ENCODE measurements at regions not wholly inside any gene's neighbourhood (a gene's known extent, or its start where the extent isn't known, plus 50 kb on each side); places are given as distances from the start of the nearest gene placed in this dataset.

- H4K20me1 ChIP-seq (ENCODE audit: insufficient read depth, poor library complexity, severe bottlenecking), result no peaks in the 10 kb centered on the region
- H3K4me1 ChIP-seq (ENCODE audit: insufficient read depth), result no peaks in the 10 kb centered on the region
- 73% methylated on average over 2 of the region's 2 CpGs for WGBS (ENCODE audit: low lambda C conversion rate, missing lambda C conversion rate)
- H3K36me3 ChIP-seq (replicated peaks; ENCODE audit: insufficient read depth, low read depth), result no peaks in the 10 kb centered on the region
- no peaks in the 10 kb centered on the region for H3K27me3 ChIP-seq
- H2AFZ ChIP-seq, result no peak overlapping the region
- H3K4me2 ChIP-seq, result no peak overlapping the region
- no peak overlapping the region for H3K27ac ChIP-seq
- no peak for DNase-seq (ENCODE audit: low spot score)
- H3K4me3 ChIP-seq, result no peak overlapping the region
- H3K9me2 ChIP-seq (replicated peaks; ENCODE audit: insufficient read depth), result no peaks in the 10 kb centered on the region
- TF ChIP-seq EZH2 (IDR thresholded peaks at IDR 0.05; ENCODE audit: borderline replicate concordance), result no peak
- no peak for TF ChIP-seq CTCF (IDR thresholded peaks at IDR 0.05; ENCODE audit: poor library complexity)
- no peak for TF ChIP-seq EZH2phosphoT487 (IDR thresholded peaks at IDR 0.05; ENCODE audit: low read depth, severe bottlenecking, unreplicated experiment)
- H3K79me2 ChIP-seq, result no peaks in the 10 kb centered on the region
- no peaks in the 10 kb centered on the region for H3K9me3 ChIP-seq (ENCODE audit: low read depth)
Measured at GRCh38 chr12:40584763-40585162, 107.5 kb upstream of the CNTN1 start.

- Histone ChIP-seq H3K36me3 (replicated peaks; ENCODE audit: insufficient read depth, low read depth) (no peaks in the 10 kb centered on the region), H3K4me1 (ENCODE audit: insufficient read depth) (no peaks in the 10 kb centered on the region), H3K9me3 (ENCODE audit: low read depth) (no peaks in the 10 kb centered on the region), H3K4me2 (no peak overlapping the region), H3K79me2 (no peaks in the 10 kb centered on the region), H4K20me1 (ENCODE audit: insufficient read depth, poor library complexity, severe bottlenecking) (no peaks in the 10 kb centered on the region), H3K27me3 (no peaks in the 10 kb centered on the region), H3K4me3 (no peak overlapping the region), H3K9me2 (replicated peaks; ENCODE audit: insufficient read depth) (no peaks in the 10 kb centered on the region), H2AFZ (no peak overlapping the region), H3K27ac (no peak overlapping the region)
- no peak for DNase-seq (ENCODE audit: low spot score)
- no peak for TF ChIP-seq EZH2phosphoT487 (IDR thresholded peaks at IDR 0.05; ENCODE audit: low read depth, severe bottlenecking, unreplicated experiment)
- no peak for TF ChIP-seq EZH2 (IDR thresholded peaks at IDR 0.05; ENCODE audit: borderline replicate concordance)
- TF ChIP-seq CTCF (IDR thresholded peaks at IDR 0.05; ENCODE audit: poor library complexity), result no peak
Measured at GRCh38 chr12:40586823-40587222, 105.4 kb upstream of the CNTN1 start.

GRCh38 chr12:40587421-40587820 is 104.8 kb upstream of the CNTN1 start:
- H2AFZ ChIP-seq, result no peak overlapping the region
- DNase-seq (ENCODE audit: low spot score), result no peak
- no peaks in the 10 kb centered on the region for H3K27me3 ChIP-seq
- no peaks in the 10 kb centered on the region for H3K9me2 ChIP-seq (replicated peaks; ENCODE audit: insufficient read depth)
- TF ChIP-seq CTCF (IDR thresholded peaks at IDR 0.05; ENCODE audit: poor library complexity) (no peak), EZH2phosphoT487 (IDR thresholded peaks at IDR 0.05; ENCODE audit: low read depth, severe bottlenecking, unreplicated experiment) (no peak)
- H3K4me3 ChIP-seq, result no peak overlapping the region
- H3K79me2 ChIP-seq, result no peaks in the 10 kb centered on the region
- no peaks in the 10 kb centered on the region for H3K36me3 ChIP-seq (replicated peaks; ENCODE audit: insufficient read depth, low read depth)
- no peaks in the 10 kb centered on the region for H4K20me1 ChIP-seq (ENCODE audit: insufficient read depth, poor library complexity, severe bottlenecking)
- H3K27ac ChIP-seq, result no peak overlapping the region
- no peaks in the 10 kb centered on the region for H3K4me1 ChIP-seq (ENCODE audit: insufficient read depth)
- no peak overlapping the region for H3K4me2 ChIP-seq
- H3K9me3 ChIP-seq (ENCODE audit: low read depth), result no peaks in the 10 kb centered on the region

- WGBS (ENCODE audit: low lambda C conversion rate, missing lambda C conversion rate), result 83% methylated on average over 3 of the region's 3 CpGs
- Histone ChIP-seq H3K27ac (no peak overlapping the region), H2AFZ (no peak overlapping the region), H3K79me2 (no peaks in the 10 kb centered on the region), H4K20me1 (ENCODE audit: insufficient read depth, poor library complexity, severe bottlenecking) (no peaks in the 10 kb centered on the region), H3K4me1 (ENCODE audit: insufficient read depth) (no peaks in the 10 kb centered on the region), H3K9me3 (ENCODE audit: low read depth) (no peaks in the 10 kb centered on the region), H3K27me3 (no peaks in the 10 kb centered on the region), H3K4me3 (no peak overlapping the region), H3K4me2 (no peak overlapping the region), H3K9me2 (replicated peaks; ENCODE audit: insufficient read depth) (no peaks in the 10 kb centered on the region), H3K36me3 (replicated peaks; ENCODE audit: insufficient read depth, low read depth) (no peaks in the 10 kb centered on the region)
- no peak for TF ChIP-seq EZH2 (IDR thresholded peaks at IDR 0.05; ENCODE audit: borderline replicate concordance)
- no peak for TF ChIP-seq CTCF (IDR thresholded peaks at IDR 0.05; ENCODE audit: poor library complexity)
- TF ChIP-seq EZH2phosphoT487 (IDR thresholded peaks at IDR 0.05; ENCODE audit: low read depth, severe bottlenecking, unreplicated experiment), result no peak
- no peak for DNase-seq (ENCODE audit: low spot score)
Measured at GRCh38 chr12:40587970-40588369, 104.3 kb upstream of the CNTN1 start.
